ENCODE measurements at regions not wholly inside any gene's neighbourhood (a gene's known extent, or its start where the extent isn't known, plus 50 kb on each side); places are given as distances from the start of the nearest gene placed in this dataset.
A peak's percentile ranks its signal among the peaks of the same experiment; 100 is the strongest.
"Not testable (repeated sequence)": the region's sequence is repeated elsewhere in the genome, so short reads cannot be mapped to it uniquely, and the experiment has no call there.

- DNase-seq = no peak
- peaks cover 0 to 3% (median 0%) of the 10 kb centered on the region in 4 donors for H3K4me1 ChIP-seq
- no peak overlapping the region for H3K27ac ChIP-seq
- intact Hi-C loops (cut with DNase I) = no loop called here
- H3K9me3 ChIP-seq = no peaks in the 10 kb centered on the region
- ATAC-seq = no peak
- no peaks in the 10 kb centered on the region for H3K36me3 ChIP-seq
- no peak overlapping the region for H3K4me3 ChIP-seq
- TF ChIP-seq POLR2A (IDR thresholded peaks at IDR 0.05) = no peak
- TF ChIP-seq, protein P1, sequence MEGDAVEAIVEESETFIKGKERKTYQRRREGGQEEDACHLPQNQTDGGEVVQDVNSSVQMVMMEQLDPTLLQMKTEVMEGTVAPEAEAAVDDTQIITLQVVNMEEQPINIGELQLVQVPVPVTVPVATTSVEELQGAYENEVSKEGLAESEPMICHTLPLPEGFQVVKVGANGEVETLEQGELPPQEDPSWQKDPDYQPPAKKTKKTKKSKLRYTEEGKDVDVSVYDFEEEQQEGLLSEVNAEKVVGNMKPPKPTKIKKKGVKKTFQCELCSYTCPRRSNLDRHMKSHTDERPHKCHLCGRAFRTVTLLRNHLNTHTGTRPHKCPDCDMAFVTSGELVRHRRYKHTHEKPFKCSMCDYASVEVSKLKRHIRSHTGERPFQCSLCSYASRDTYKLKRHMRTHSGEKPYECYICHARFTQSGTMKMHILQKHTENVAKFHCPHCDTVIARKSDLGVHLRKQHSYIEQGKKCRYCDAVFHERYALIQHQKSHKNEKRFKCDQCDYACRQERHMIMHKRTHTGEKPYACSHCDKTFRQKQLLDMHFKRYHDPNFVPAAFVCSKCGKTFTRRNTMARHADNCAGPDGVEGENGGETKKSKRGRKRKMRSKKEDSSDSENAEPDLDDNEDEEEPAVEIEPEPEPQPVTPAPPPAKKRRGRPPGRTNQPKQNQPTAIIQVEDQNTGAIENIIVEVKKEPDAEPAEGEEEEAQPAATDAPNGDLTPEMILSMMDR (IDR thresholded peaks at IDR 0.05) = no peak
- WGBS (ENCODE audit: insufficient coverage, low coverage, low lambda C conversion rate, missing lambda C conversion rate) = 77% methylated on average over 3 of the region's 5 CpGs
- H3K27me3 ChIP-seq = no peaks in the 10 kb centered on the region
Observed at GRCh38 chr14:89728964-89729363, 225.6 kb downstream of the EFCAB11 start.

DNA sequence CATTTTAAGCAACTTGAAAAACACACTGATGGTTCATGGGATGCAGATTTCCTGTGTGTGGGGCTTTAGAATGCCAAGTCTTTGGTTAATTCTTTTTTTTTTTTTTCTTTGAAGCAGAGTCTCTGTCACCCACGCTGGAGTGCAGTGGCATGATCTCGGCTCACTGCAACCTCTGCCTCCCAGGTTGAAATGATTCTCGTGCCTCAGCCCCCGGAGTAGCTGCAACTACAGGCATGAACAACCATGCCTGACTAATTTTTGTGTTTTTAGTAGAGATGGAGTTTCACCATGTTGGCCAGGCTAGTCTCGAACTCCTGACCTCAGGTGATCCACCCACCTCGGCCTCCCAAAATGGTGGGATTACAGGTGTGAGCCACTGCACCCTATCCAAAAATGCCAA, 228.3 kb downstream of the EFCAB11 start:
- H3K4me1 ChIP-seq; H3K9me3 ChIP-seq; H3K4me3 ChIP-seq; H3K27me3 ChIP-seq; ATAC-seq; H3K27ac ChIP-seq; intact Hi-C loops (cut with DNase I); DNase-seq; H3K36me3 ChIP-seq: not testable (repeated sequence)
- 86% methylated on average over 5 of the region's 6 CpGs for WGBS (ENCODE audit: insufficient coverage, low coverage, low lambda C conversion rate, missing lambda C conversion rate)

DNA sequence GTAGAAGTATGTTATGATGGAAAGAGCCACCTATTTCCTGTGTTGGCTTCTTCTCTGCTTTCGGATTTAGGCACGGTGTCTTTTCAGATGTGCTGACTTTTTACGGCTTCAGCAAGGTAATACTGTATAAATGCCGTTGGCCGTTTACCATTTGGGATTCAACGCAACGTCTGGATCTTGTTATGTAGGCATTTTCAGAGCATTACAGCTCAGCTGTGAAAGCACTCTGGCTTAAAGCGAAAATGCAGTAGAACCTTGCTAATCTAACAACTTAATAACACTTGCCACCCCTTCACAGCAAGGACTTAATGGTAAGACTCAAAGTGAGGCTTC, 229.9 kb downstream of the EFCAB11 start:
- TF ChIP-seq POLR2A (IDR thresholded peaks at IDR 0.05) = no peak
- TF ChIP-seq, protein P1 (IDR thresholded peaks at IDR 0.05) = no peak

DNA sequence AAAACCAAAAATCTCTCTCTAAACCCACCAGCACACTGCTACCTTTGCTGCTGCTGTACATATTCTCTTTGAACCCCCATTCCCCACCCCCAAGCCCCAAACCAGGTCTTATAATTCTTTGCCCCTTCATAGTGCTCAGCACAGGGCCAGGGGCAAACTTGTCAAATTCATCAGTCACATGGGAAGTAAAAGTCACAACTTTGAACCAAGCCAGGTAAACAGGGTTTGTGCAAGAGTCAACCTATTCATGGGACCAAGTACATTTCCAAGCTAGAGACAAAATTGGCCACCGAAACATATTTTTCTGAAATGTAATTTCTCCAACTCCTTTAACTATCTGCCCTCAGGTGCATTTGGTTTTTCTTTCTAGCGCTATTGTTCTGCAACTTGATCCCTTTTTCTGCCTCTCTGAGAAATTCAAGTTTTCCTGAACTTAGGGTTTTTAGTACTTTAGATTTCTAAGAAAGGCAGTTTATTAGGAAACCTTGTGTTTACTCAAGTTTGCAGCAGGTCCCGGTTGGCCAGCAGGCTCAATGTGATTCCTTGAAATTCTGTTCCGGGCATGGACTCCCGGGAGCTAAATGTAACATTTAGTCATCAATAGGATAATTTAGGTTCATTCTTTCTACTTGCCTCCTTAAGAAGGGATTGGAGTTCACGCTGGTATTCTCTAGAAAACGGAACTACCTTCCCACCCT, 230.5 kb downstream of the EFCAB11 start:
- 36% methylated on average over 7 of the region's 7 CpGs for WGBS (ENCODE audit: insufficient coverage, low coverage, low lambda C conversion rate, missing lambda C conversion rate)
- DNase-seq = no peak

More for the DNA sequence above, 229.9 kb downstream of the EFCAB11 start:
- H3K4me1 ChIP-seq = peaks cover 0 to 8% (median 0%) of the 10 kb centered on the region in 4 donors
- no peaks in the 10 kb centered on the region for H3K9me3 ChIP-seq
- no peak for DNase-seq
- no peaks in the 10 kb centered on the region for H3K36me3 ChIP-seq
- H3K27ac ChIP-seq = peak overlapping the region in 1 of 3 donors; percentile 70
- peak in 3 of 4 donors; percentile 30 to 34 (median 33) for ATAC-seq
- no peak overlapping the region for H3K4me3 ChIP-seq
- no peaks in the 10 kb centered on the region for H3K27me3 ChIP-seq
- intact Hi-C loops (cut with DNase I) = no loop called here
- WGBS (ENCODE audit: insufficient coverage, low coverage, low lambda C conversion rate, missing lambda C conversion rate) = 54% methylated on average over 8 of the region's 8 CpGs

GRCh38 chr14:89721956-89722355, 232.6 kb downstream of the EFCAB11 start:
- intact Hi-C loops (cut with DNase I) = no loop called here
- H3K27me3 ChIP-seq = no peaks in the 10 kb centered on the region
- ATAC-seq (no peak), DNase-seq (no peak)
- no peak overlapping the region for H3K27ac ChIP-seq
- no peaks in the 10 kb centered on the region for H3K36me3 ChIP-seq
- no peak for TF ChIP-seq POLR2A (IDR thresholded peaks at IDR 0.05)
- TF ChIP-seq, protein P1 (IDR thresholded peaks at IDR 0.05) = no peak
- no peaks in the 10 kb centered on the region for H3K9me3 ChIP-seq
- WGBS (ENCODE audit: insufficient coverage, low coverage, low lambda C conversion rate, missing lambda C conversion rate) = 86% methylated on average over 5 of the region's 6 CpGs
- H3K4me3 ChIP-seq = no peak overlapping the region
- H3K4me1 ChIP-seq = peaks cover 0 to 8% (median 0%) of the 10 kb centered on the region in 4 donors

More for the DNA sequence above, 230.5 kb downstream of the EFCAB11 start:
- H3K27me3 ChIP-seq = no peaks in the 10 kb centered on the region
- intact Hi-C loops (cut with DNase I) = no loop called here
- peak overlapping the region in 1 of 3 donors; percentile 70 for H3K27ac ChIP-seq
- peak overlapping the region in 1 of 3 donors; percentile 3 for H3K4me3 ChIP-seq
- TF ChIP-seq, protein P1 (IDR thresholded peaks at IDR 0.05) = no peak
- no peak for TF ChIP-seq POLR2A (IDR thresholded peaks at IDR 0.05)
- H3K9me3 ChIP-seq = no peaks in the 10 kb centered on the region
- peak; percentile 64 to 79 (median 74) for ATAC-seq
- H3K4me1 ChIP-seq = peaks cover 0 to 8% (median 0%) of the 10 kb centered on the region in 4 donors
- no peaks in the 10 kb centered on the region for H3K36me3 ChIP-seq

Data from right lobe of liver (tissue), 6 donors.